RPMI7951 (cell line): ENCODE measurements at regions not wholly inside any gene's neighbourhood (a gene's known extent, or its start where the extent isn't known, plus 50 kb on each side); places are given as distances from the start of the nearest gene placed in this dataset.
A peak's percentile ranks its signal among the peaks of the same experiment; 100 is the strongest.
"Not testable (repeated sequence)": the region's sequence is repeated elsewhere in the genome, so short reads cannot be mapped to it uniquely, and the experiment has no call there.

Source experiments
- DNase-seq: peaks from one replicate; pipeline ENCODE4 v3.0.0-alpha.2; 2012; ENCODE audit warnings: low read depth

- no peak for DNase-seq
Measured at GRCh38 chr7:113030489-113030888, 56.1 kb downstream of the GPR85 start.

- DNase-seq, result peak; percentile 3
Measured at GRCh38 chr7:113026941-113027340, 59.7 kb downstream of the GPR85 start.

- not testable (repeated sequence) for DNase-seq
Measured at GRCh38 chr7:113017144-113017857, 69.3 kb downstream of the GPR85 start.

GRCh38 chr7:113015034-113015645 lies 71.5 kb downstream of the GPR85 start:
- DNase-seq, result peak; percentile 45

DNA sequence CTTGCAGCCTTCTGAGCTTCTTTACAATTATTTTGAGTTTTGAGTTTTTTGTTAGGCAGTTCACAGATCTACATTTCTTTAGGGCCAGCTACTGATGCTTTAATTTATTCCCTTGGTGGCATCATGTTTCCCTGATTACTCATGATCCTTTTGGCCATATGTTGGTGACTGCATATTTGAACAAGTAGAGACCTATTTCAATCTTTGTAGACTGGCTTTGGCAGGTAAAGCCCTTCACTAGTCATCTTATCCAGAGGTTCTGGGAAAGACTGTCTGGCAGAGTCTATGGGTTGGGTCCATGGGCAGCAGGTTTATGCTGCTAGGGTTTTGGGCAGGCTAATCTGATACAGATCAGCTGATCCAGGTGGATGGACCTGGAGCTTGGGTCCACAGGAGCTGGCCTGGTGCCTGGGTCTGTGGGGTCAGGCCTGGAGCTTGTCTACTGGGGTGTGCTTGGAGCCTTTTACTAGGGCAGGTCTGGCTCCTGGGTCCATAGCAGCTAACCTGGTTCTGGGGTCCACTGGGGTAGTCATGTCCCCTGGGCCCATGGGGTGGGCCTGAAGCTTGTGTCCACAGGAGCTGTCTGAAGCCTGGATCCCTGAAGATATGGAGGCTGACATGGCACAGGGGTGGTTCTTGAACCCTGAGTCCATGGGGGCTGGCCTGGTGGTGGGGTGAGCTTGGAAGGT lies 72.7 kb downstream of the GPR85 start:
- peak; percentile 10 for DNase-seq

- DNase-seq, result not testable (repeated sequence)
Measured at GRCh38 chr7:113012862-113013261, 73.8 kb downstream of the GPR85 start.

GRCh38 chr7:113010377-113010776 lies 76.2 kb downstream of the GPR85 start:
- no peak for DNase-seq

GRCh38 chr7:113008755-113009154 lies 77.9 kb downstream of the GPR85 start:
- DNase-seq, result no peak

- no peak for DNase-seq
Measured at GRCh38 chr7:113004726-113005454, 81.7 kb downstream of the GPR85 start.

DNA sequence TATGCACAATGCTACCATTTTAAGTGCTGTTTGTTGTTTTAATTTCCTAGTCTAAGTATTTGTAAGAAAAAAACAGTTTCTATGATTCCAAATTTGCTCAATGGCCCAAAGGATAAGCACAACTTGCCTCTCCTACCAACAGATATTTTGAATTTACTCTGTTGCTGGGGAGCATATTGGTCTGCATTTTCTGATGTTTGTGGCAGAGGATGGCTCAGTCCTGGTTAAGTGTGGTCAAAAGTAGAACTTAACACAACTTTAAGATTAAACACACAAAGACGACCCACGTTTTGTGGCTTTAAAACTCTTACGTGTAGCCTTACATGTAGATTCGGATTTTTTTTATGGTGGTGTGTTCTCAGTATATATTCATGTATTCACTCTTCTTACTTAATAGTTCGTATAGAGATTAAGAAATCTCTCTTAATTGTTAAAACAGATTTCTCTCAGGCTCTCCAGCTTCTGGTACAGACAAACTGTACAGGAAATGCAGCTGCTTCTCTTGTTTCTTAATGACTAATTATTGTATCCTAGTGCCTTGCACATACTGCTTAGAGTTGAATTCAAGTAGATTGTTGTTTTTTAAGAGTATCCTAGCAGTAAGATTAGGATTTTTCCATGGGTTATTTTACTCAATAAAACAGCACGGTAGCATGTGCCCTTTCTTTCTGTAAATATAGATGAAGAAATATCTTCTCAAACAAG lies 86.2 kb downstream of the GPR85 start:
- no peak for DNase-seq

DNA sequence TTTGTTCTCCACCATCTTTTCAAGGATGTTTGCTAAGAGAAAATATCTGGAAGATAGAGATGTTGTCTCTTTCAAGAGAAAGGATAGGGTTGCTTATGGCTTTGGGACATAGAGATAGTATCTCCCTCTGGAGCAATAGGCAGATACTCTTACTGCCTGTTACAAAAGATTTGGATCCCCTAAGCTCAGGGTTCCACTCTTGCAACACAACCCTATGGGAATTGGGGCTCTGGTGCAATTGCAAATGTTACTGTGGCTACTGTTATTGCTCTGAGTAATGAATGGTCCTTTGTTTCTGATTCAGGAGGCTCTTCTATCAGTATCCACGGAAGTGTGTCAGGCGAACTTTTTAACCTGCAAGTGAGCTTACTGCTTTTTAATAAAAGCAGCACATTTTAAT lies 88.8 kb downstream of the GPR85 start:
- no peak for DNase-seq

- DNase-seq, result no peak
Measured at GRCh38 chr7:112996331-112996871, 90.2 kb downstream of the GPR85 start.

GRCh38 chr7:112995059-112995824 lies 91.4 kb downstream of the GPR85 start:
- peak; percentile 87 for DNase-seq

DNA sequence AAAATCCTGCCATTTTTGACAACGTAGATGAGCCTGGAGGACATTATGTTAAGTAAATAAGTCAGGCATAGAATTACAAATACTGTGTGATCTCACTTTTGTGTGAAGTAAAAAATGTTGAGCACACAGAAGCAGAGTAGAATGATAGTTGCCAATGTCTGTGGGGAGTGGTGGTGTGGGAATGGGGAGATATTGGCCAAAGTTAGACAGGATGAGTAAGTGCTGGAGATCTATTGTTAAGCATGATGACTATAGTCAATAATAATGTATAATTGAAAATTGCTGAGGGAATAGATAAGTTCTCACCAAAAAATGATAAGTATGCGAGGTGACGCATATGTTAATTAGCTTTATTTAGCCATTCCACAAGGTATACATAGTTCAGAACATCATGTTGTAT lies 92.0 kb downstream of the GPR85 start:
- DNase-seq, result peak; percentile 48

GRCh38 chr7:112990624-112991023 lies 96.0 kb downstream of the GPR85 start:
- DNase-seq, result peak; percentile 76

DNA sequence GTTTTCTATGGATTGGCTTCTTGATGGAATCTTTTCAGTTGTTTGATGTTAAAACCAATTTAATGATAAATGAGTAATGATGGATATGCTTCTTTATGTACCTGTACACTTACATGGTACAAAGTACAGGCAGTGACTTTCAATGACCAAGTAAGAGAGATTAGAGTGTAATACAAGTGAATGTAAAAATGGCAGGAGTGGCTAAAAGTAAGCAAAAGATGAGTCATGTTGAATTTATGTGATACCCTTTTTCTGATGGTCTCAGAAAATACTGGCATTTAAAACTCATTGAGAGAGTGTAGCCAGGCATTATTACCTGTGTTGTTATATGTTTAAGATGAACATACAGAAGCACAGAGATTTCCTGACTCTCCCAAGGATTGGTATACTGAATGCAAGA lies 97.1 kb downstream of the GPR85 start:
- DNase-seq, result peak; percentile 41

DNA sequence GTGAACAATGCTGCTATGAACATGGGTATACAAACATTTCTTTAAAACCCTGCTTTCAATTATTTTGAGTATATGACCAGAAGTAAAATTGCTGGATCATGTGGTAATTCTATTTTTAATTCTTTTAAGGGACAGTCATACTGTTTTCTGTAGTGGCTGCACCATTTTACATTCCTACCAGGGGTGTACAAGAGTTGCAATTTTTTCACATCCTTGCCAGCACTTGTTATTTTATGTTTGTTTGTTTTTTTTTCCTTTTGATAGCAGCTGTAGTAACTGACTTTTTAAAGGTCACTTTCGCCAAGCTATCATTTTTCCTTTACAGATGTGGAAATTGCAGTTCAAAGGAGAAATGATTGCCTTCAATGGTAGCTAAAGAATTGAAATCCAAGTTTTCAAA lies 99.5 kb downstream of the GPR85 start:
- no peak for DNase-seq

DNA sequence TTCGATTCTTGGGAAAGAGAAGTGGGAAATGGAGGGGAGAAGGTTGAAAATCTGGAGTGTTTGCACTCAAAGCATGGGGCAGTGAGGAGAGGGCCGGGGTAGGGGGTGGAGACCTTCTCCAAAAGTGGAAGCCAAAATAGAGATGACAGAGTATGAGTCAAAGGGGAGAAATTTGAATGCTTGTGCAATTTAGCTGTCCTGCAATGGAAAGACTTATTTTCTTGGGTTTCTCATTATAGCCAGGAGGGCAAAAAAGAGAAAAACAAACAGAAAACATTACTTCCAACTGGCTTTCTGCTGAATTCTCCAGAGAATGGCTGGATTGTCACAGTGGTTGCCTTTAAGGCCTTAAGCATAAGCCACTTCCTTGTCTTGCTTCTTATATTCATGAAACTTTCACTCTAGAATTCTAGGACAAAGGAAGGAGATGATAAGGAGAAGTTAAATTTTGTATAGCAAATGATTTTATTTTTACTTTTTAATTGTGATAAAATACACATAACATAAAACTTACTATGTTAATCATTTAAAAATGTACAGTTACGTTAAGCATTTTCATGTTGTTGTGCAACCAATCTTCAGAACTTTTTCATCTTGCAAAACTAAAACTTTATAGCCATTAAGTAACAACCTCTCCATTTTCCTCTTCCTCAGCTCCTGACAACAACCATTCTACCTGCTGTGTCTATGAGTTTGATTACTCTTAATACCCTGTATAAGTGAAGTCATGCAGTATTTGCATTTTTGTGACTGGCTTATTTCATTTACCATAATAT lies 100.2 kb downstream of the GPR85 start:
- DNase-seq, result peak; percentile 77

DNA sequence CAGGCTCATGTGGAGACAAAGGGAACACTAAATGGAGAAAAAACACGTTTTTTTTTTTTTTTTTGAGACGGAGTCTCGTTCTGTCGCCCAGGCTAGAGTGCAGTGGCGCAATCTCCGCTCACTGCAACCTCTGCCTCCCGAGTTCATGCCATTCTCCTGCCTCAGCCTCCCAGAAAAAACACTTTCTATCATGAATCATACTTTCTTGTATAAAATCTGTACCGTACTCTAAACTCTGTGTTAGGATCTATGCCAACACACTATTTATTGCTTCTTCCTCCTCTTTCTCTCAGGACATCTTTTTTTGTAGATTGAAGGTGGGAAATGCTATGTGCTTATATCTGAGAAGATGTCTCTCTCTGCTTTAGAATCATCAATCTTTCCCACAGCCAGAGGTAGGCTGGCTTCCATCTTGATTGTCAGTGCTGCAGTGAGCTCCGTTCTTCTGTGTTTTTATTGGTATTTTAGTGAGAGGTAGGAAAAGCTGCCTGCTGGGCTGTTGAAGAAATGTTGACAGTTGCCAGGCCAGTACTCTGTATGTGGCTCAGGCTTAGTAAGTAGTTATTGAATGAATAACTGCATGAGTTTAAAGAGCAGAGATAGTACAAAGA lies 101.1 kb downstream of the GPR85 start:
- DNase-seq, result peak; percentile 60
